Neural progenitor cell (in vitro differentiated cells): ENCODE measurements at regions not wholly inside any gene's neighbourhood (a gene's known extent, or its start where the extent isn't known, plus 50 kb on each side); places are given as distances from the start of the nearest gene placed in this dataset.

Experiments
- DNase-seq: peaks from one replicate; pipeline ENCODE4 v3.0.0-alpha.2; 2016; ENCODE audit warnings: low spot score
- H2AFZ ChIP-seq: fragments of 200-600 bp; sonication (generic); replicated peaks from 2 replicates; pipeline ENCODE4 v1.6.1; 2016; ENCODE audit warnings: antibody characterized with exemption
- H3F3A ChIP-seq: fragments of 200-600 bp; sonication (generic); 2 replicates; pipeline ENCODE4 v1.6.1; 2016; ENCODE audit warnings: antibody characterized with exemption, low read depth
- H3K27ac ChIP-seq: fragments of 200-600 bp; sonication (generic); 2 replicates; pipeline ENCODE4 v1.5.1; 2016; ENCODE audit warnings: mild to moderate bottlenecking
- H3K27me3 ChIP-seq: fragments of 200-600 bp; sonication (generic); 2 replicates; pipeline ENCODE4 v1.6.1; 2016; ENCODE audit warnings: mild to moderate bottlenecking, moderate library complexity
- H3K36me3 ChIP-seq: fragments of 200-600 bp; sonication (generic); 2 replicates; pipeline ENCODE4 v1.5.1; 2016
- H3K4me1 ChIP-seq: fragments of 200-600 bp; sonication (generic); 2 replicates; pipeline ENCODE4 v1.6.1; 2016; ENCODE audit warnings: mixed run types
- H3K4me2 ChIP-seq: fragments of 200-600 bp; sonication (generic); 2 replicates; pipeline ENCODE4 v1.6.1; 2016
- H3K4me3 ChIP-seq: fragments of 200-600 bp; sonication (generic); 2 replicates; pipeline ENCODE4 v1.5.1; 2016
- H3K79me2 ChIP-seq: fragments of 200-600 bp; sonication (generic); 2 replicates; pipeline ENCODE4 v1.6.1; 2016; ENCODE audit warnings: low read depth
- H3K9ac ChIP-seq: fragments of 200-600 bp; sonication (generic); 2 replicates; pipeline ENCODE4 v1.6.1; 2016
- H3K9me3 ChIP-seq: fragments of 200-600 bp; sonication (generic); 2 replicates; pipeline ENCODE4 v1.5.1; 2016; ENCODE audit warnings: low read depth
- H4K20me1 ChIP-seq: fragments of 200-600 bp; sonication (generic); 2 replicates; pipeline ENCODE4 v1.6.1; 2016; ENCODE audit warnings: low read depth
- H3K27ac Mint-ChIP-seq: 3 replicates; pipeline ENCODE4 v1.8.0; 2021; ENCODE audit warnings: mixed read lengths
- H3K27me3 Mint-ChIP-seq: 2 replicates; pipeline ENCODE4 v1.8.0; 2022; ENCODE audit warnings: low read depth, mild to moderate bottlenecking, inconsistent platforms, moderate library complexity, mixed read lengths; ENCODE audit not compliant: insufficient read depth
- H3K36me3 Mint-ChIP-seq: 3 replicates; pipeline ENCODE4 v1.8.0; 2021; ENCODE audit warnings: mixed read lengths
- H3K4me1 Mint-ChIP-seq: 3 replicates; pipeline ENCODE4 v1.8.0; 2021; ENCODE audit warnings: mixed read lengths
- H3K4me3 Mint-ChIP-seq: 3 replicates; pipeline ENCODE4 v1.8.0; 2021; ENCODE audit warnings: mild to moderate bottlenecking, moderate library complexity, mixed read lengths
- H3K9me3 Mint-ChIP-seq: 3 replicates; pipeline ENCODE4 v1.8.0; 2020; ENCODE audit warnings: mixed read lengths
- CTCF ChIP-seq: fragments of 200-600 bp; sonication (generic); IDR thresholded peaks from 2 replicates; pipeline ENCODE4 v1.5.1; 2017; ENCODE audit warnings: antibody characterized with exemption, mild to moderate bottlenecking
- EZH2 ChIP-seq: fragments of 200-600 bp; sonication (generic); IDR thresholded peaks from 2 replicates; pipeline ENCODE4 v1.6.1; 2017; ENCODE audit warnings: antibody characterized with exemption, mild to moderate bottlenecking, moderate library complexity
- EZH2phosphoT487 ChIP-seq: fragments of 200-600 bp; sonication (generic); IDR thresholded peaks from 2 replicates; pipeline ENCODE4 v1.6.1; 2017; ENCODE audit warnings: antibody characterized with exemption

- no peaks in the 10 kb centered on the region for H3F3A ChIP-seq
- no peaks in the 10 kb centered on the region for H3K27me3 ChIP-seq
- no peak for DNase-seq
- no peaks in the 10 kb centered on the region for H3K9me3 Mint-ChIP-seq
- H3K4me1 Mint-ChIP-seq, result no peaks in the 10 kb centered on the region
- no peak overlapping the region for H3K27ac Mint-ChIP-seq
- H3K27ac ChIP-seq, result no peak overlapping the region
- TF ChIP-seq EZH2phosphoT487, result no peak
- no peak for TF ChIP-seq EZH2
- no peak for TF ChIP-seq CTCF
- no peaks in the 10 kb centered on the region for H3K79me2 ChIP-seq
- no peaks in the 10 kb centered on the region for H3K4me1 ChIP-seq
- H3K9ac ChIP-seq, result no peak overlapping the region
- no peaks in the 10 kb centered on the region for H3K9me3 ChIP-seq
- H4K20me1 ChIP-seq, result no peaks in the 10 kb centered on the region
- no peaks in the 10 kb centered on the region for H3K36me3 ChIP-seq
- H3K4me3 Mint-ChIP-seq, result no peak overlapping the region
- no peak overlapping the region for H3K4me3 ChIP-seq
- no peaks in the 10 kb centered on the region for H3K27me3 Mint-ChIP-seq
- H3K4me2 ChIP-seq, result no peak overlapping the region
- no peaks in the 10 kb centered on the region for H3K36me3 Mint-ChIP-seq
- H2AFZ ChIP-seq, result peak overlapping the region; percentile 70
Observed at GRCh38 chr1:187374082-187374481, 545.3 kb downstream of the PLA2G4A start.

GRCh38 chr1:187374742-187375141 is 546.0 kb downstream of the PLA2G4A start:
- Mint-ChIP-seq H3K4me1 (no peaks in the 10 kb centered on the region), H3K9me3 (no peaks in the 10 kb centered on the region), H3K27ac (no peak overlapping the region), H3K4me3 (no peak overlapping the region), H3K36me3 (no peaks in the 10 kb centered on the region), H3K27me3 (no peaks in the 10 kb centered on the region)
- H3K9ac ChIP-seq, result no peak overlapping the region
- no peaks in the 10 kb centered on the region for H3K27me3 ChIP-seq
- no peaks in the 10 kb centered on the region for H4K20me1 ChIP-seq
- H3K36me3 ChIP-seq, result no peaks in the 10 kb centered on the region
- no peaks in the 10 kb centered on the region for H3K9me3 ChIP-seq
- no peak overlapping the region for H3K27ac ChIP-seq
- TF ChIP-seq EZH2phosphoT487, result no peak
- H3K4me2 ChIP-seq, result no peak overlapping the region
- H3F3A ChIP-seq, result no peaks in the 10 kb centered on the region
- no peak overlapping the region for H2AFZ ChIP-seq
- no peaks in the 10 kb centered on the region for H3K79me2 ChIP-seq
- no peak for DNase-seq
- no peaks in the 10 kb centered on the region for H3K4me1 ChIP-seq
- H3K4me3 ChIP-seq, result no peak overlapping the region

GRCh38 chr1:187383366-187383765 is 554.6 kb downstream of the PLA2G4A start:
- H2AFZ ChIP-seq, result no peak overlapping the region
- Mint-ChIP-seq H3K27ac (no peak overlapping the region), H3K9me3 (no peaks in the 10 kb centered on the region), H3K36me3 (no peaks in the 10 kb centered on the region), H3K4me1 (no peaks in the 10 kb centered on the region), H3K4me3 (no peak overlapping the region), H3K27me3 (no peaks in the 10 kb centered on the region)
- no peaks in the 10 kb centered on the region for H3K9me3 ChIP-seq
- no peak overlapping the region for H3K9ac ChIP-seq
- peaks cover 14% of the 10 kb centered on the region for H3K4me1 ChIP-seq
- no peak overlapping the region for H3K4me2 ChIP-seq
- TF ChIP-seq EZH2 (no peak), EZH2phosphoT487 (no peak), CTCF (peak; percentile 47)
- H3F3A ChIP-seq, result no peaks in the 10 kb centered on the region
- no peaks in the 10 kb centered on the region for H4K20me1 ChIP-seq
- H3K27ac ChIP-seq, result no peak overlapping the region
- H3K27me3 ChIP-seq, result no peaks in the 10 kb centered on the region
- no peak overlapping the region for H3K4me3 ChIP-seq
- DNase-seq, result peak; percentile 30
- no peaks in the 10 kb centered on the region for H3K36me3 ChIP-seq
- H3K79me2 ChIP-seq, result no peaks in the 10 kb centered on the region

GRCh38 chr1:187384504-187384903 is 555.8 kb downstream of the PLA2G4A start:
- Histone ChIP-seq H3K4me3 (no peak overlapping the region), H3K9ac (no peak overlapping the region), H3F3A (no peaks in the 10 kb centered on the region), H3K27me3 (no peaks in the 10 kb centered on the region), H3K4me1 (peaks cover 16% of the 10 kb centered on the region), H2AFZ (no peak overlapping the region), H3K79me2 (no peaks in the 10 kb centered on the region), H3K9me3 (no peaks in the 10 kb centered on the region), H3K36me3 (no peaks in the 10 kb centered on the region), H3K27ac (no peak overlapping the region), H3K4me2 (peak overlapping the region; percentile 13), H4K20me1 (no peaks in the 10 kb centered on the region)
- no peak overlapping the region for H3K4me3 Mint-ChIP-seq
- no peaks in the 10 kb centered on the region for H3K4me1 Mint-ChIP-seq
- H3K27me3 Mint-ChIP-seq, result no peaks in the 10 kb centered on the region
- no peak overlapping the region for H3K27ac Mint-ChIP-seq
- H3K9me3 Mint-ChIP-seq, result no peaks in the 10 kb centered on the region
- H3K36me3 Mint-ChIP-seq, result no peaks in the 10 kb centered on the region
- no peak for DNase-seq
- no peak for TF ChIP-seq EZH2
- TF ChIP-seq CTCF, result no peak
- no peak for TF ChIP-seq EZH2phosphoT487
